GM21447 (cell line): ENCODE measurements at regions not wholly inside any gene's neighbourhood (a gene's known extent, or its start where the extent isn't known, plus 50 kb on each side); places are given as distances from the start of the nearest gene placed in this dataset.

Experiments
- ATAC-seq: cut with Tn5 transposase; IDR thresholded peaks from one replicate; pipeline ENCODE4 v1.9.1; 2021; ENCODE audit not compliant: unreplicated experiment

GRCh38 chr12:126858560-126858959 lies 1408.4 kb upstream of the TMEM132C start:
- ATAC-seq = no peak

DNA sequence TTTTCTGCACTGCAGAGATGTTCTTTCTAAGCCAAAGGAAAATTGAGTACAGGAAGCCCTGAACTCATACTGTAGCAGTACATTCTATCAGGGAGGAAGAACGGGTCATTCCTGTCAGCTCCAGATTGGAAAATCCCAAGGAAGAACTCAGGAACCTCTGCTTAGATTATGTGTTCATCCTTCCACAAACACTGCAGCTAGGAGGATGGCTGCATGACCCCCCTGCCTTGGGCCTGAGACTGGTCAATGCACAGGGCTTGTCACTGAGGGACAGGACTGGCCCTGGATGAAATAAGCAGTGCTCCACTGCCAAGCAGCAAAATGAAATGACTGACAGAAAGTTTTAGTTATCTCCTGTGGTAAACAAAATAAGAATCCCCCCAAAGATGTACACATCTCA lies 1406.8 kb upstream of the TMEM132C start:
- ATAC-seq = no peak

DNA sequence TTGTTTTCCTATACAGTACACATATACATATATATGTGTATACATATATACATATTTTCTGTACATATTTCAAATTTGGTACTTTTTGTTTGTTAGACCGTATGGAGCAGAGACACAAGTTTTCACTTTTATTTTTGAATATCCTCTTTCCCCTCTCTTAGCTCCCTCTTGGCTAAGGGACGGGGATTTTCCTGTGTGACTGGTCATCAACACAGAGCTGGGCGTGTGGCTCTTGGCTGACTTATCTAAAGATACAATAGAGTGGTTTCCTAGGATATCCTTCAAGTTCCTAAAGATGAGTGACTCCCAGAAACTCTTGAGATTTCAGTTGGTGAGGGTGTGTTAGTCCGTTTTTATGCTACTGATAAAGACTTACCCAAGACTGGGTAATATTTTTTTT lies 1404.5 kb upstream of the TMEM132C start:
- no peak for ATAC-seq

DNA sequence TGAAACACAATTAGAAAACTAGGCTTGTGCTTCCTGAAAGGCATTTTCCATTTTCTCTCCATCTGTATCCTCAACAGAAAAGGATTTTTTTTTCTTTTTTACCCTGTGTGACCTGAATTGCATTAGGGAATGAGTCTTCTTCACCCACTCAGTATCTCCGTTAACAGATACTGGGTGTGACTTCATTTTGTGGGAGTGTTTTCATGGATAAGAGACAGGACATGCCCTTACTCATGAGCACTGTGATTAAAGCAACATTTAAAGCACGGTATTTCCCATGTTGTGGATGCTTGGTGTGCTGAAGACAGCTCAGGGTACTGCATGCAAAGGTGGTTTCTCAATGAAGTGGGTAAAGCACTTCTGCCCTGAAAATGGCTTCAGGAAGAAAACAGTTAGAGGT lies 1397.3 kb upstream of the TMEM132C start:
- ATAC-seq = no peak

DNA sequence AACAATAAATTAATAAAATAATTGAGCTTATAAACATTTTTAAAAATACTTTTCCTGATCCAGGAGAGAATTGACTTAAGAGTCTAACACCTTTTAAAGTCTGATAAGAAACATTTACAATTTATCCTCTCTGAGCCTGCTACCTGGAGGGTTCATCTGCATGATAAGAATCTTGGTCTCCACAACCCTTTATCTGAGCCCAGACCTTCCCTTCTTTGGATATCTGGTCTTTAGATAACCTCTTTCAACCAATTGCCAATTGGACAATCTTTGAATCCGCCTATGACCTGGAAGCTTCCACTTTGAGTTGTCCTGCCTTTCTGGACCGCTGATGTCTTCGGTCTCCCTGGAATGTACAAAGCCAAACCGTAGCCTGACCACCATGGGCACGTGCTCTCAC lies 1393.3 kb upstream of the TMEM132C start:
- ATAC-seq = no peak

DNA sequence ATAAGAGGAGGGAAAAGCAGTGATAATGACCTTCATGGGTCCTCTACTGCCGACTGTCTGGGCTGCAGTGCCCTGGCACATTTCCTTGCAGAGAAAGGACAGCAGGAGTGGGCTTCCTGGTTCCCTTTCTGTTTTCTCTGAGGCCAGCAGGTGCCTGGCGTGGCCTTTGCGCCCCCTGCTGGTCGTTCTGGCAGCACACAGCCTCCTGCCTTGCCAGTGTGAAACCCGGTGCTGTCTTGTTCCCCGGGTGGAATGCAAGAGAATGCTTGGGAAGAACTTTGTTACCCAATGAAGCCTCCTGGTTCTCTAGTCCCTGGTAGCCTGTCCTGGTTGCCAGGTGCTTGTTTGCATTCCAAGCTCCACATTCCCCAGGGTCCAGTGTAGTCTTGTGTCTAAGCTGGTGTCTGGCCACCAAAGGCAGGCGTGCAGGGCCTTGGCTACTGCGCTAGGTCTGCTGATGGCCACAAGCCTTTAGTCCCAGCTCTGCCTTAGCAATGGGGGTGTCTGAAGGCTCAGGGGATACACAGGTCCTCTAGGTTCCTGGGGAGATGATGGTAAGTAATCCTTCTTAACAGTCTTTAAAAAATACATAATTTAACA lies 1392.4 kb upstream of the TMEM132C start:
- ATAC-seq = peak; percentile 83

- no peak for ATAC-seq
Observed at GRCh38 chr12:126879842-126880241, 1387.1 kb upstream of the TMEM132C start.

DNA sequence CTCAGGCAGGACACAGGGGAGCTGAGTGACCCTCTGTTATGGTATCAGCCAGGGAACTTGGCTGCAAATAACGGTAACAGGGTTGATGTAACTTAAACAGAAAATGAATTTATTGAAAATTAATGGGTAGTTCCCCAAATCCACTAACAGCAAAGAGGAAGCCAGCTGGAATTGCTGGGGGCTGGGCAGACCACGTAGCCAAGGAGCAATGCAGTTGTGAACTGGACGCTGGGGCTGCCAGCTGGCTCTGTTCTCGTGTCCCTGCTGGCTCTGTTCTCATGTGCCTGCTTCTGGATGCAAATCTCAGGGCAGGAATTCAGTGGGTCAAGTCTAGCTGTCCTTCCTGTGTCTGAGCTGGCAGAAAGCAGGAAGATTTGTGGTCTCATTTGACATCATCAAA lies 1383.3 kb upstream of the TMEM132C start:
- no peak for ATAC-seq

- ATAC-seq = no peak
Observed at GRCh38 chr12:126889501-126889900, 1377.5 kb upstream of the TMEM132C start.

GRCh38 chr12:126890097-126890496 lies 1376.9 kb upstream of the TMEM132C start:
- ATAC-seq = no peak

DNA sequence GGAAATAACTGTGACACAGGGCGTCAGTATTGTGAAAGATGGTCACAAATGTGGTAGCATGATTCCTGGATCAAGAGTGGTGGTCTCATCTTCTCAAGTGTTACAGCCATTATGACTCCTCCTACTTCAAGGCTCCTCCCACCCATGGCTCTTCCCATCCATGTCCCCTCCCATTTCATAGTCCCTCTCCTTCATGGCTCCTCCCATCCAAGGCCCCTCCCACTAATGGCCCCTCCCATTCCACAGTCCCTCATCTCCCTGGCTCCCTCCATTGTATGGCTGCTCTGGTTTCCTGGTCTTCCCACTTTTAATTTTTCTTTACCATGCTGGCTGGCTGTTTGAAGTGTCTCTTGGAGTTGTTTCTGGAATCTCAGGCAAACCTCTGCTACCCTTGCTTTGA lies 1375.2 kb upstream of the TMEM132C start:
- ATAC-seq = no peak

DNA sequence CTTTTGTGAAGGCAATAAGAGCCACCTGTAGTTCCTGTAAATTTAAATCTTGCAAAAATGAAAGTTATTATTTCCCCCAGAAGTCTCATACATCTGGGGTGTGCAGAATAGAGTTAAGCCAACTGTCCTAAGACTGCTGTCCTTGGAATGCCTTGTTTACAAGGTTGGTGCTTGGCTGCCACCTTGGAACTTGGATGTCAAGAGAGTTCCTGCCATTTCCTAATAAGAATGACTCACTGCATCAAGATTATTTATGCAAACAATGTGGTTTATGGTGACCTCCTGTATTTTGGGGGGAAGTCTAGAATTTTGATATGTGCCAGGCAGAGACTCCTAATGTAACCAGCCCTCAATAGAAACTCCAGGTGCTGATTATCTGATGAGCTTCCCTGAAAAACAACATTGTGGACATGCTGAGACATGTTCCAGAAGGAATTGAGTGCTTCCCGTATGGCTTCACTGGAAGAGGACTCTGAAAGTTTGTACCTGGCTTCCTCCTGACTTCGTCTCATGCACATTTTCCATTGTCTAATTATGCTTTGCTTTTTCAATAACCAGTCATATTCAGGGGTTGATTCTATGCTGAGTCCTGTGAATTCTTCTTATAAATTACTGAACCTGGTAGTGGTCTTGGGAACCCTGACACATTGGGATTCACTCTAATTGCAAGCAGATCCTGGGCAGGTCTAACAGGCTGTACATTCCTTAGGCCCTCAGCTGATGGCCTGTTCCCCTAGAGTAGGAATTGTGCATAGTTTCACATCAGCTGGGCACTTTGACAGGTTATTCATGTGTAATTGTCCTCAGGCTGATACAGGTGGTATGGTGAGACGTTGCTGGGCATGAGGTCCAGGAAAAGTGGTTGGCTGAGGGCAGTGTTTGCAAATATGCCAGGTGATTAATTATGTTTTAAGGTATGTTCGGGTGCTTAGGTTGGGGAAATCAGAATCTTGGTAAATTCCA lies 1370.7 kb upstream of the TMEM132C start:
- ATAC-seq = no peak

GRCh38 chr12:126897102-126897501 lies 1369.9 kb upstream of the TMEM132C start:
- ATAC-seq = no peak

DNA sequence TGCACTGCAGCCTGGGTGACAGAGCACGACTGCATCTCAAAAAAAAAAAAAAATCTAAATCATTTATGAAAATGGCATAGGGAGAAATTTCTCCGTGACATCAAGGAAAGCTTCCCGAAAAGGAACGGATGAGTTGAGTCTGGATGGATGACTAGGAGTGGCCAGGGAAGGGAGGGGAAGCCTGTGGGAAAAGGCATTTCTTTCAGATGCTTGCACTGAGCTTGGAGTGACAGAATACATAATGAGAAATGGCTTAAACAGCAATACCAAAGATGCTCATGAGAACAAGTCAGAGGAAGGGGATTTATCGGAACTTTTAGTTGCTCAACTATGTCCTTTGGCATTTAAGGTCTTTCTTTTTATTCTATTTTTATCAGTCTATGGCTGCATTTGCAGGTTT lies 1369.2 kb upstream of the TMEM132C start:
- no peak for ATAC-seq

GRCh38 chr12:126898562-126898961 lies 1368.4 kb upstream of the TMEM132C start:
- no peak for ATAC-seq

- ATAC-seq = no peak
Observed at GRCh38 chr12:126899926-126900792, 1366.8 kb upstream of the TMEM132C start.

DNA sequence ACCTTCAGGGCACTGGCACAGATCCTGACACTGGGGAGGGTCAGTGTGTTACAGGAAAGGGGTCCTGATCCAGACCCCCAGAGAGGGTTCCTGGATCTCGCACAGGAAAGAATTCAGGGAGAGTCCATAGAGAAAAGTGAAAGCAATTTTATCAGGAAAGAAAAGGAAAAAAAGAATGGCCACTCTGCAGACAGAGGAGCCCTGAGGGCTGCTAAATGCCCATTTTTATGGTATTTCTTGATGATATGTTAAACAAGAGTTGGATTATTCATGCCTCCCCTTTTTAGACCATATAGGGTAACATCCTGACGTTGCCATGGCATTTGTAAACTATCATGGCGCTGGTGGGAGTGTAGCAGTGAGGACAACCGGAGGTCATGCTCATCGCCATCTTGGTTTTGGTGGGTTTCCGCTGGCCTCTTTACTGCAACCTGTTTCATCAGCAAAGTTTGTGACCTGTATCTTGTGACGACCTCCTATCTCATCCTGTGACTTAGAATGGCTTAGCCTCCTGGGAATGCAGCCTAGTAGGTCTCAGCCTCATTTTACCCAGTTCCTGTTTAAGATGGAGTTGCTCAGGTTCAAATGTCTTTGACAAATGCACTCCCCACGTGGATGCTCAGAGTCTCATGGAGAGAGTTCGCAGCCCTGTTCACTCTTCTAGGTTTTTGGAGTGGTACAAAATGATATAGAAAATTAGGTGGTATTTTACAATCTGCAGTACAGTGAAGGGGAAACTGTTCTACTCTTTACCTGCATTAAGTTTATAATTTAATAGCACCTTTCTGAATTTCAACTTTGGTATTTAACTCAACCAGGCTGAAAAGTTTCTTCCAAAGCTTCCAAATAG lies 1363.7 kb upstream of the TMEM132C start:
- no peak for ATAC-seq

DNA sequence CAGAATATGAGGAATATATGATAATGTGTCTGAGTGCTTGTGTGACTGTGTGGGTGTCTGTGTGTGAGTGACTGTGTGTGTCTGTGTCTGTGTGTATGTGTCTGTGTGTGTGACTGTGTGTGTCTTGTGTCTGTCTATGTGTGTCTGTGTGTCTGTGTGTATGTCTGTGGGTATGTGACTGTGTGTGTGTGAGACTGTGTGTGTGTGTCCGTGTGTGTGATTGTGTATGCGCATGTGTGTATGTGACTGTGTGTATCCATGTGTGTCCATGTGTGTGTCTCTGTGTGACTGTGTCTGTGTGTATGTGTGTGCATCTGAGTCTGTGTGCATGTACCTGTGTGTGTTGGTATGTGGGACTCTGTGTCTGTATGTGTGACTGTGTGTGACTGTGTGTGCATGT lies 1361.2 kb upstream of the TMEM132C start:
- ATAC-seq = no peak

GRCh38 chr12:126907900-126908764 lies 1358.8 kb upstream of the TMEM132C start:
- no peak for ATAC-seq

GRCh38 chr12:126908765-126909142 lies 1358.2 kb upstream of the TMEM132C start:
- ATAC-seq = no peak
